ENCODE measurements at regions not wholly inside any gene's neighbourhood (a gene's known extent, or its start where the extent isn't known, plus 50 kb on each side); places are given as distances from the start of the nearest gene placed in this dataset.

DNA sequence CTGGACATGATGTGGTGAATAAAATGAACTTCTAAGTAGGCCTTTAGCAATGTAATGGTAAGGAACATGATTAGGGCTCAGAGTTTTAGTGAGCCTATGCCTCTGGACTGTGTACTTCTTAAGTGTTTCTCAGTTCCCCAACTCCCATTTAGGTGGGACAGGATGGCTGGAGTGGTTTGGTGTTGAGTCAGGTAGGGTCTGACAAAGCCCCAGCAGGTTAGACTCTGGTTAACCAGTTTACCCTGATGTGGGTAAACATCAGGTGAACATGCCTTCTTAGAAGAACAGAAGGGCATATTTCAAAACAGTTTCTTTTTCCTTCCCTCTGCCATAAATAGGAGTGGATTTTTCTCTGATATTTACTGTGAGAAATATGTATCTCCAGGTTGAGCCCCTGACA lies 1548.7 kb downstream of the GRIK2 start:
- no peak overlapping the region for H2BK15ac ChIP-seq (ENCODE audit: low read length)
- FAIRE-seq = no peak
- no peak overlapping the region for H3K4me2 ChIP-seq (ENCODE audit: insufficient read depth in 1 of 2, low read depth in 2 of 2, low read length in 2 of 2)
- POLR2A ChIA-PET (ENCODE audit: partially characterized antibody) = no interaction called here
- H3K36me3 ChIP-seq (ENCODE audit: control insufficient read depth in 2 of 4, insufficient read depth in 4 of 4, low read length in 3 of 4) = no peaks in the 10 kb centered on the region
- no peaks in the 10 kb centered on the region for H3K79me1 ChIP-seq (ENCODE audit: low read depth, low read length)
- no peak overlapping the region for H3K18ac ChIP-seq (ENCODE audit: extremely low read depth, low read length)
- no peaks in the 10 kb centered on the region for H3K27me3 ChIP-seq (replicated peaks in 1 of 4; ENCODE audit: control insufficient read depth in 3 of 4, extremely low read depth in 1 of 4, insufficient read depth in 3 of 4, low read length in 3 of 4)
- H4K91ac ChIP-seq (replicated peaks; ENCODE audit: insufficient read length, low read length) = no peak overlapping the region
- no peak overlapping the region for H3K4me3 ChIP-seq (ENCODE audit: extremely low read depth in 1 of 4, insufficient read depth in 2 of 4, low read depth in 3 of 4, low read length in 4 of 4)
- H3K56ac ChIP-seq (replicated peaks; ENCODE audit: insufficient read length, low read depth, low read length) = no peak overlapping the region
- no peaks in the 10 kb centered on the region for H3K23me2 ChIP-seq (ENCODE audit: low read depth, low read length)
- no peak overlapping the region for H2BK120ac ChIP-seq (replicated peaks; ENCODE audit: low read depth, low read length)
- no peak overlapping the region for H3K4ac ChIP-seq (replicated peaks; ENCODE audit: insufficient read length, low read depth, low read length)
- no peaks in the 10 kb centered on the region for H3K9me3 ChIP-seq (ENCODE audit: insufficient read depth in 2 of 2, low read depth in 1 of 2, low read length in 1 of 2)
- no peak overlapping the region for H2BK20ac ChIP-seq (ENCODE audit: low read length)
- H2AFZ ChIP-seq (ENCODE audit: low read length) = no peak overlapping the region
- H2BK5ac ChIP-seq (ENCODE audit: low read depth, low read length) = no peak overlapping the region
- no peaks in the 10 kb centered on the region for H4K20me1 ChIP-seq (replicated peaks in 1 of 2; ENCODE audit: control insufficient read depth in 1 of 2, insufficient read depth in 2 of 2, low read length in 2 of 2)
- H4K8ac ChIP-seq (ENCODE audit: extremely low read depth, insufficient read depth, low read length) = no peak overlapping the region
- no peak overlapping the region for H2AK5ac ChIP-seq (ENCODE audit: low read depth, low read length)
- H3K9ac ChIP-seq (replicated peaks in 1 of 4; ENCODE audit: extremely low read depth in 1 of 4, low read depth in 3 of 4, low read length in 3 of 4) = no peak overlapping the region
- H2BK12ac ChIP-seq (ENCODE audit: low read depth, low read length) = no peak overlapping the region
- H3K23ac ChIP-seq (ENCODE audit: insufficient read length) = no peak overlapping the region
- H3K27ac ChIP-seq (ENCODE audit: low read depth, low read length) = no peak overlapping the region
- no peak overlapping the region for H3K14ac ChIP-seq (ENCODE audit: insufficient read length)
- no peak overlapping the region for H4K5ac ChIP-seq (ENCODE audit: insufficient read length, low read depth, low read length)
- CTCF ChIA-PET (ENCODE audit: partially characterized antibody) = interaction anchor here (1.0 kb wide), 1 partner anchor 154 kb away, joined by 5 read pairs; no protein-coding TSS in a partner anchor
- H3K4me1 ChIP-seq (replicated peaks in 1 of 4; ENCODE audit: control insufficient read depth in 3 of 4, insufficient read depth in 4 of 4, low read length in 3 of 4) = no peaks in the 10 kb centered on the region
- DNase-seq (ENCODE audit: low read depth in 1 of 2, low spot score in 2 of 2) = no peak
- H3K79me2 ChIP-seq (ENCODE audit: control insufficient read depth in 1 of 2, insufficient read depth in 2 of 2, low read length in 2 of 2) = no peaks in the 10 kb centered on the region
- TF ChIP-seq POU5F1 (IDR thresholded peaks at IDR 0.05; ENCODE audit: low read depth, low read length) (no peak), FOSL1 (IDR thresholded peaks at IDR 0.05; ENCODE audit: insufficient read depth, low read depth, low read length) (no peak), CEBPB (IDR thresholded peaks at IDR 0.05; ENCODE audit: low read depth, low read length) (no peak), BACH1 (IDR thresholded peaks at IDR 0.05; ENCODE audit: low read length) (no peak), BRCA1 (IDR thresholded peaks at IDR 0.05; ENCODE audit: low read depth, low read length) (no peak), CHD1 (IDR thresholded peaks at IDR 0.05; ENCODE audit: low read depth, low read length) (no peak), CBX5 (IDR thresholded peaks at IDR 0.05; ENCODE audit: low read depth, low read length) (no peak), RFX5 (IDR thresholded peaks at IDR 0.05; ENCODE audit: borderline replicate concordance, low read depth, low read length) (no peak)

Measured in H1 (cell line).